Endothelial cell (in vitro differentiated cells): ENCODE measurements at regions not wholly inside any gene's neighbourhood (a gene's known extent, or its start where the extent isn't known, plus 50 kb on each side); places are given as distances from the start of the nearest gene placed in this dataset.

Source experiments
- DNase-seq: peaks from one replicate; pipeline ENCODE4 v3.0.0; 2021; ENCODE audit warnings: low spot score
- H3K27ac Mint-ChIP-seq: one replicate; pipeline ENCODE4 v1.8.0; 2021; ENCODE audit warnings: mixed read lengths, inconsistent platforms; ENCODE audit not compliant: unreplicated experiment
- H3K27me3 Mint-ChIP-seq: one replicate; pipeline ENCODE4 v1.8.0; 2021; ENCODE audit warnings: mild to moderate bottlenecking, moderate library complexity, mixed read lengths, inconsistent platforms; ENCODE audit not compliant: unreplicated experiment
- H3K36me3 Mint-ChIP-seq: one replicate; pipeline ENCODE4 v1.8.0; 2021; ENCODE audit warnings: mild to moderate bottlenecking, low read depth, mixed read lengths, inconsistent platforms; ENCODE audit not compliant: unreplicated experiment
- H3K4me1 Mint-ChIP-seq: one replicate; pipeline ENCODE4 v1.8.0; 2021; ENCODE audit warnings: mild to moderate bottlenecking, mixed read lengths, inconsistent platforms; ENCODE audit not compliant: unreplicated experiment
- H3K4me3 Mint-ChIP-seq: one replicate; pipeline ENCODE4 v1.8.0; 2021; ENCODE audit warnings: mild to moderate bottlenecking, mixed read lengths, inconsistent platforms; ENCODE audit not compliant: unreplicated experiment
- H3K9me3 Mint-ChIP-seq: one replicate; pipeline ENCODE4 v1.8.0; 2021; ENCODE audit warnings: mixed read lengths, inconsistent platforms; ENCODE audit not compliant: unreplicated experiment
- CTCF ChIP-seq: fragments of 200-600 bp; sonication (generic); IDR thresholded peaks from one replicate; pipeline ENCODE4 v1.5.0; 2021; ENCODE audit warnings: antibody characterized with exemption; ENCODE audit not compliant: unreplicated experiment

DNA sequence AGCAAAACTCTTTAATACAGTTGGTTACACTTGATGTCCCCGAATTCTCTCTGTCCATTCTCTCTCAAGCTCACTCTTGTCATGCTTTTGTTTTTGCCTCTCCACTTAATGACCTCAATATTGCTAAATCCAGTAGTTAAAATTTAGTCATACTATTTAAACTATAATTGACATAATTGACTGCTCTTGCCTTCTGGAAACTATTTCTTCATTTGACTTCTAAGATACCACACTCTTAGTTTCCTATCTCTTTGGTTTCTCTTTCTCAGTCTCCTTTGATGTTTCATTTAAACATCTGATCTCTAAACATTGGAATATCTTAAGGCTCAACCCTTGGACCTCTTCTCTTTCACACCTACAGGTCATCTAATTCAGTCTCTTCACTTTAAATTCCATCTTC lies 211.3 kb downstream of the COG6 start:
- Mint-ChIP-seq H3K4me1 (peaks cover 12% of the 10 kb centered on the region), H3K27ac (no peak overlapping the region), H3K36me3 (no peaks in the 10 kb centered on the region), H3K9me3 (no peaks in the 10 kb centered on the region), H3K27me3 (no peaks in the 10 kb centered on the region), H3K4me3 (no peak overlapping the region)
- no peak for TF ChIP-seq CTCF
- DNase-seq: no peak

DNA sequence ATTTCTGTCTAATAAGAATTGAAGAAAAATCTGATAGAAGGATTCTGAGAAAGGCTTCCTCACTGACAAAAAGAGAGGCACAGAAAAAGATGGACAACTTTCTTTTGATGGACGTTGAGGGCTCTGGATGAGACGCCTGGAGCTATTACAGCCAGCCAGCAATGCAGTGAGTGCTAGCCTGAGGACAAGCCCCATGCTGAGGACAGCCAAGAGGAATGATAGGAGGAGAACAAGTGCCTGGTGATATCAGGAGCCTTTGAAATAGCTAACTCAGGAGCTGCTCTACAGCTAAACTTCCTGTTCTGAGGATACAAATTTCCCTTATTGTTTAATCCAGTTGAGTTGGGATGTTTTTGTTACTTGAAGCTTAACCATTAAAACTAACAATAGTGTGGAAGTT lies 212.3 kb downstream of the COG6 start:
- Mint-ChIP-seq H3K27ac (no peak overlapping the region), H3K36me3 (no peaks in the 10 kb centered on the region), H3K4me3 (no peak overlapping the region), H3K9me3 (no peaks in the 10 kb centered on the region), H3K27me3 (no peaks in the 10 kb centered on the region), H3K4me1 (peaks cover 12% of the 10 kb centered on the region)
- no peak for DNase-seq
- no peak for TF ChIP-seq CTCF

- Mint-ChIP-seq H3K36me3 (no peaks in the 10 kb centered on the region), H3K27me3 (no peaks in the 10 kb centered on the region), H3K9me3 (no peaks in the 10 kb centered on the region), H3K4me3 (no peak overlapping the region), H3K27ac (no peak overlapping the region), H3K4me1 (peaks cover 15% of the 10 kb centered on the region)
- DNase-seq: no peak
- TF ChIP-seq CTCF: no peak
Measured at GRCh38 chr13:39870197-39870747, 214.8 kb downstream of the COG6 start.

DNA sequence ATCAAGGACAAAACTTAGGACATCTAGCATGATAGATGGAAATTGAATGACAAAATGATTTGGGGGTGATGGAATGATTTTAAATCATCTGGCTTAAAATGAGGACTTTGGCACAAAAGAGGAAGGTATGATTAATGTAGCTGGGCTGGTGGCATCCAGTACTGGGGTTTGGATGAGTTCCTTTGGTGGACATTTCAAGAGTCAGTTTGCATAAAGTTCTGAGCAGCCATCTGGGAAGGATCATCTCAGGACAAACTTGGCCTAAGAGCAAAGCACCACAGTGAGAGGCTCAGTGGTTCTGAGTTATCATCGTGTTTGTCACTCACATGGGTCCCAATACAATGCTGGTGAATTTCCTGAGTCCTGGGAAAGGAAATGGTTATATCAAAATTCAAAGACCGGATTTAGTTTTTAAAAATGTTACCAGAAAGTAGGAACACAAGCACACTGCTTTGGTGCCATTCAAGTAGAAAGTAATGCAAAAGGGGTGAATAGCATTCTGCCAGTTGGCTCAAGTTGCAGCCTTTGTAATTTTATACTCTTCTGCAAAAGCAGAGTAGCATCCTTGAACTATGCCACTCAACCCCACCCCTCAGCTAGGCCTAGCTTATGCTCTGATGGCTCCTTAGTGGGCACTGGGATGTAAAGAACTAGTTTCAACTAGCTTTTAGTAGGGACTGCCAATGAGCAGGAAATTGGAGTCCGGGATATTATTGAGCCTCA lies 219.0 kb downstream of the COG6 start:
- no peak overlapping the region for H3K27ac Mint-ChIP-seq
- DNase-seq: no peak
- H3K4me1 Mint-ChIP-seq: peaks cover 3% of the 10 kb centered on the region
- H3K27me3 Mint-ChIP-seq: no peaks in the 10 kb centered on the region
- no peak overlapping the region for H3K4me3 Mint-ChIP-seq
- H3K9me3 Mint-ChIP-seq: no peaks in the 10 kb centered on the region
- H3K36me3 Mint-ChIP-seq: no peaks in the 10 kb centered on the region
- no peak for TF ChIP-seq CTCF
